ENCODE measurements at regions not wholly inside any gene's neighbourhood (a gene's known extent, or its start where the extent isn't known, plus 50 kb on each side); places are given as distances from the start of the nearest gene placed in this dataset.
"Not testable (repeated sequence)": the region's sequence is repeated elsewhere in the genome, so short reads cannot be mapped to it uniquely, and the experiment has no call there.

GRCh38 chr9:81335879-81336421 is 353.4 kb downstream of the TLE1 start:
- DNase-seq = no peak

- no peak for DNase-seq
Observed at GRCh38 chr9:81321551-81321950, 367.8 kb downstream of the TLE1 start.

- DNase-seq = no peak
Observed at GRCh38 chr9:81320909-81321482, 368.4 kb downstream of the TLE1 start.

- no peak for DNase-seq
Observed at GRCh38 chr9:81318571-81318970, 370.8 kb downstream of the TLE1 start.

GRCh38 chr9:81317939-81318338 is 371.4 kb downstream of the TLE1 start:
- no peak for DNase-seq

GRCh38 chr9:81317223-81317622 is 372.1 kb downstream of the TLE1 start:
- no peak for DNase-seq

GRCh38 chr9:81314490-81314889 is 374.9 kb downstream of the TLE1 start:
- no peak for DNase-seq

GRCh38 chr9:81313877-81314276 is 375.5 kb downstream of the TLE1 start:
- no peak for DNase-seq

- no peak for DNase-seq
Observed at GRCh38 chr9:81312346-81312745, 377.0 kb downstream of the TLE1 start.

GRCh38 chr9:81308404-81308803 is 380.9 kb downstream of the TLE1 start:
- DNase-seq = no peak

- DNase-seq = not testable (repeated sequence)
Observed at GRCh38 chr9:81307791-81308190, 381.6 kb downstream of the TLE1 start.

- no peak for DNase-seq
Observed at GRCh38 chr9:81305561-81306182, 383.7 kb downstream of the TLE1 start.

- DNase-seq = no peak
Observed at GRCh38 chr9:81303658-81304057, 385.7 kb downstream of the TLE1 start.

- no peak for DNase-seq
Observed at GRCh38 chr9:81293651-81294050, 395.7 kb downstream of the TLE1 start.

- DNase-seq = no peak
Observed at GRCh38 chr9:81292056-81292805, 397.1 kb downstream of the TLE1 start.

GRCh38 chr9:81289622-81290021 is 399.7 kb downstream of the TLE1 start:
- DNase-seq = no peak

- DNase-seq = no peak
Observed at GRCh38 chr9:81268048-81268447, 421.3 kb downstream of the TLE1 start.

- no peak for DNase-seq
Observed at GRCh38 chr9:81266674-81267073, 422.7 kb downstream of the TLE1 start.

- no peak for DNase-seq
Observed at GRCh38 chr9:81266086-81266485, 423.3 kb downstream of the TLE1 start.

- no peak for DNase-seq
Observed at GRCh38 chr9:81264516-81264915, 424.8 kb downstream of the TLE1 start.

- DNase-seq = no peak
Observed at GRCh38 chr9:81259896-81260295, 429.5 kb downstream of the TLE1 start.

- DNase-seq = no peak
Observed at GRCh38 chr9:81256368-81256767, 433.0 kb downstream of the TLE1 start.

- no peak for DNase-seq
Observed at GRCh38 chr9:81250606-81251005, 438.7 kb downstream of the TLE1 start.

- DNase-seq = no peak
Observed at GRCh38 chr9:81250041-81250440, 439.3 kb downstream of the TLE1 start.

Measured in amniotic stem cell (primary cell).